ENCODE measurements at regions not wholly inside any gene's neighbourhood (a gene's known extent, or its start where the extent isn't known, plus 50 kb on each side); places are given as distances from the start of the nearest gene placed in this dataset.

- TF ChIP-seq CTCF (IDR thresholded peaks at IDR 0.05; ENCODE audit: low read depth, low read length): no peak
- no peak overlapping the region for H3K4me3 ChIP-seq (ENCODE audit: low read depth, low read length)
Observed at GRCh38 chr14:84622357-84622756, 907.6 kb upstream of the FLRT2 start.

- TF ChIP-seq CTCF (IDR thresholded peaks at IDR 0.05; ENCODE audit: low read depth, low read length): no peak
Observed at GRCh38 chr14:84643446-84643845, 886.5 kb upstream of the FLRT2 start.

GRCh38 chr14:84646786-84647500 is 883.0 kb upstream of the FLRT2 start:
- no peak for TF ChIP-seq CTCF (IDR thresholded peaks at IDR 0.05; ENCODE audit: low read depth, low read length)

More at GRCh38 chr14:84643446-84643845, 886.5 kb upstream of the FLRT2 start:
- no peak overlapping the region for H3K4me3 ChIP-seq (ENCODE audit: low read depth, low read length)

GRCh38 chr14:84655014-84655413 is 874.9 kb upstream of the FLRT2 start:
- H3K4me3 ChIP-seq (ENCODE audit: low read depth, low read length): no peak overlapping the region
- no peak for TF ChIP-seq CTCF (IDR thresholded peaks at IDR 0.05; ENCODE audit: low read depth, low read length)

More at GRCh38 chr14:84646786-84647500, 883.0 kb upstream of the FLRT2 start:
- no peak overlapping the region for H3K4me3 ChIP-seq (ENCODE audit: low read depth, low read length)

GRCh38 chr14:84657911-84658310 is 872.0 kb upstream of the FLRT2 start:
- H3K4me3 ChIP-seq (ENCODE audit: low read depth, low read length): no peak overlapping the region
- no peak for TF ChIP-seq CTCF (IDR thresholded peaks at IDR 0.05; ENCODE audit: low read depth, low read length)

GRCh38 chr14:84670796-84671195 is 859.1 kb upstream of the FLRT2 start:
- no peak for TF ChIP-seq CTCF (IDR thresholded peaks at IDR 0.05; ENCODE audit: low read depth, low read length)
- no peak overlapping the region for H3K4me3 ChIP-seq (ENCODE audit: low read depth, low read length)

- no peak overlapping the region for H3K4me3 ChIP-seq (ENCODE audit: low read depth, low read length)
- no peak for TF ChIP-seq CTCF (IDR thresholded peaks at IDR 0.05; ENCODE audit: low read depth, low read length)
Observed at GRCh38 chr14:84671776-84672175, 858.2 kb upstream of the FLRT2 start.

All from WI38 (cell line).